Stomach (tissue), 8 donors: ENCODE measurements at regions not wholly inside any gene's neighbourhood (a gene's known extent, or its start where the extent isn't known, plus 50 kb on each side); places are given as distances from the start of the nearest gene placed in this dataset.

Experiments
- DNase-seq, 2 donors: peaks; one replicate each; pipeline versions ENCODE4 v3.0.0 to v3.0.0-alpha.2; 2013 to 2019
- H3K27ac ChIP-seq, 5 donors: fragments of 200-600 bp in 4 of 5; sonication (generic) in 4 of 5; one replicate each; pipeline ENCODE4 v1.5.1; 2013 to 2019; ENCODE audit warnings: mild to moderate bottlenecking in 1 of 5, moderate library complexity in 1 of 5
- H3K27me3 ChIP-seq, 3 donors: fragments of 200-600 bp; sonication (generic); one replicate each; pipeline ENCODE4 v1.5.1; 2017 to 2019; ENCODE audit warnings: mixed run types in 1 of 3
- H3K36me3 ChIP-seq, 4 donors: fragments of 200-600 bp; sonication (generic); 1 replicate in 3 of 4; 2 replicates in 1 of 4; pipeline ENCODE4 v1.5.1; 2016 to 2019
- H3K4me1 ChIP-seq, 4 donors: fragments of 200-600 bp; sonication (generic); one replicate each; pipeline ENCODE4 v1.5.1; 2016 to 2019
- H3K4me3 ChIP-seq, 4 donors: fragments of 200-600 bp; sonication (generic) in 3 of 4; one replicate each; pipeline ENCODE4 v1.5.1; 2016 to 2019; ENCODE audit warnings: mild to moderate bottlenecking in 1 of 4
- H3K9me3 ChIP-seq, 4 donors: fragments of 200-600 bp; sonication (generic); one replicate each; pipeline ENCODE4 v1.5.1; 2016 to 2019
- EP300 ChIP-seq: sonication (generic); formaldehyde crosslinking; IDR thresholded peaks from one replicate; pipeline ENCODE4 v1.6.1; 2017; ENCODE audit warnings: antibody characterized with exemption
- POLR2A ChIP-seq, 4 donors: fragments of 450-650 bp; IDR thresholded peaks; one replicate each; pipeline ENCODE4 v1.6.1; 2016; ENCODE audit warnings: antibody characterized with exemption in 4 of 4, control low read depth in 2 of 4, mild to moderate bottlenecking in 1 of 4, moderate library complexity in 1 of 4
- POLR2AphosphoS5 ChIP-seq, 3 donors: sonication (generic); formaldehyde crosslinking; IDR thresholded peaks; one replicate each; pipeline ENCODE4 v1.6.1; 2016; ENCODE audit warnings: antibody characterized with exemption in 3 of 3
- WGBS, 5 donors: extraction: QIAGEN DNeasy Blood & Tissue Kit in 3 of 5; methylation state at CpG; one replicate each; pipeline versions ENCODE4 v1.1.5 to v1.1.7; 2013 to 2018; 5-methylcytosine and 5-hydroxymethylcytosine counted together
- intact Hi-C: fragments of 100-400 bp; cut with DNase I; formaldehyde crosslinking; loops from one replicate; pipeline ENCODE4 v1.15.1; 2023; ENCODE audit warnings: low total_unique reads
- TF ChIP-seq, protein P1 (sequence below), 7 experiments: fragments of 450-650 bp in 4 of 7; fragments of 200-600 bp in 3 of 7; sonication (generic) in 3 of 7; IDR thresholded peaks; one replicate each; pipeline ENCODE4 v1.5.1; 2016 to 2019; ENCODE audit warnings: antibody characterized with exemption in 7 of 7, control low read depth in 2 of 7, mild to moderate bottlenecking in 1 of 7
- donor health status: healthy with polysubstance abuse.
- donor health status: Bipolar disorder and iron deficiency.
- donor health status: healthy.

- Histone ChIP-seq H3K4me1 (no peaks in the 10 kb centered on the region), H3K9me3 (no peaks in the 10 kb centered on the region), H3K27ac (no peak overlapping the region), H3K4me3 (no peak overlapping the region), H3K36me3 (no peaks in the 10 kb centered on the region), H3K27me3 (no peaks in the 10 kb centered on the region)
- WGBS, 5 donors: 83 to 94% (median 93%) methylated on average over 3 of the region's 3 CpGs
- peak in 1 of 2 donors; percentile 80 for DNase-seq
- TF ChIP-seq, protein P1, sequence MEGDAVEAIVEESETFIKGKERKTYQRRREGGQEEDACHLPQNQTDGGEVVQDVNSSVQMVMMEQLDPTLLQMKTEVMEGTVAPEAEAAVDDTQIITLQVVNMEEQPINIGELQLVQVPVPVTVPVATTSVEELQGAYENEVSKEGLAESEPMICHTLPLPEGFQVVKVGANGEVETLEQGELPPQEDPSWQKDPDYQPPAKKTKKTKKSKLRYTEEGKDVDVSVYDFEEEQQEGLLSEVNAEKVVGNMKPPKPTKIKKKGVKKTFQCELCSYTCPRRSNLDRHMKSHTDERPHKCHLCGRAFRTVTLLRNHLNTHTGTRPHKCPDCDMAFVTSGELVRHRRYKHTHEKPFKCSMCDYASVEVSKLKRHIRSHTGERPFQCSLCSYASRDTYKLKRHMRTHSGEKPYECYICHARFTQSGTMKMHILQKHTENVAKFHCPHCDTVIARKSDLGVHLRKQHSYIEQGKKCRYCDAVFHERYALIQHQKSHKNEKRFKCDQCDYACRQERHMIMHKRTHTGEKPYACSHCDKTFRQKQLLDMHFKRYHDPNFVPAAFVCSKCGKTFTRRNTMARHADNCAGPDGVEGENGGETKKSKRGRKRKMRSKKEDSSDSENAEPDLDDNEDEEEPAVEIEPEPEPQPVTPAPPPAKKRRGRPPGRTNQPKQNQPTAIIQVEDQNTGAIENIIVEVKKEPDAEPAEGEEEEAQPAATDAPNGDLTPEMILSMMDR (IDR thresholded peaks at IDR 0.05): no peak
- no peak for TF ChIP-seq POLR2A (IDR thresholded peaks at IDR 0.05)
- intact Hi-C loops: no loop called here
Measured at GRCh38 chr18:23337599-23338444, 115.3 kb upstream of the RIOK3 start.

GRCh38 chr18:23340661-23341060, 112.4 kb upstream of the RIOK3 start:
- Histone ChIP-seq H3K27me3 (no peaks in the 10 kb centered on the region), H3K27ac (no peak overlapping the region), H3K36me3 (no peaks in the 10 kb centered on the region), H3K4me3 (no peak overlapping the region), H3K9me3 (no peaks in the 10 kb centered on the region), H3K4me1 (no peaks in the 10 kb centered on the region)
- DNase-seq: peak in 1 of 2 donors; percentile 51
- TF ChIP-seq EP300 (no peak), POLR2A (IDR thresholded peaks at IDR 0.05) (no peak), POLR2AphosphoS5 (IDR thresholded peaks at IDR 0.05) (no peak)
- TF ChIP-seq, protein P1 (IDR thresholded peaks at IDR 0.05): no peak
- 74 to 89% (median 87%) methylated on average over 9 of the region's 9 CpGs for WGBS, 5 donors
- intact Hi-C loops: no loop called here

DNA sequence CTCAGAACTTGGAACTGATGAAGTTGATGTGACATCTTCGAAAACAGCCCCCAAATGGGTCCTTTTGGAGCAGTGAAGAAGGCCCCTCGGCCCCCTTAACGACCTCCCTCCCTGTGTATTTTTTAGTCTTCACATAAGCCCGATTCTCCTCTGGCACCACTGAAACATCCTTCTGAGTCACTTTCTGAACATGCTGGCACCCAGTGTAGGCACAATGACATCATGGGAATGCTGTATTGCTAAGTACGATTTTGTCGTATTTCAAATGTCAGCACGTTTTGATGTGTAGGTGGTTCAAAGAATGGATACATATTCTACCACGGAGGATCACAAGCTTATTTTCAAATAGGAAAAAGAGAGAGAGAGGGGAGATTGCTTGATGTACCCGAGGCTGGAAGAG, 111.7 kb upstream of the RIOK3 start:
- H3K4me3 ChIP-seq: no peak overlapping the region
- no peaks in the 10 kb centered on the region for H3K27me3 ChIP-seq
- no peaks in the 10 kb centered on the region for H3K9me3 ChIP-seq
- intact Hi-C loops: no loop called here
- TF ChIP-seq EP300: no peak
- TF ChIP-seq, protein P1 (IDR thresholded peaks at IDR 0.05): no peak
- no peak for TF ChIP-seq POLR2A (IDR thresholded peaks at IDR 0.05)
- no peak for TF ChIP-seq POLR2AphosphoS5 (IDR thresholded peaks at IDR 0.05)
- WGBS, 5 donors: 66 to 88% (median 85%) methylated on average over 9 of the region's 9 CpGs
- no peaks in the 10 kb centered on the region for H3K4me1 ChIP-seq
- no peak overlapping the region for H3K27ac ChIP-seq
- H3K36me3 ChIP-seq: no peaks in the 10 kb centered on the region
- DNase-seq: no peak

- H3K27ac ChIP-seq: no peak overlapping the region
- H3K27me3 ChIP-seq: no peaks in the 10 kb centered on the region
- intact Hi-C loops: no loop called here
- no peaks in the 10 kb centered on the region for H3K4me1 ChIP-seq
- no peaks in the 10 kb centered on the region for H3K36me3 ChIP-seq
- H3K9me3 ChIP-seq: no peaks in the 10 kb centered on the region
- DNase-seq: no peak
- H3K4me3 ChIP-seq: no peak overlapping the region
- TF ChIP-seq POLR2AphosphoS5 (IDR thresholded peaks at IDR 0.05): no peak
- TF ChIP-seq EP300: no peak
- TF ChIP-seq, protein P1 (IDR thresholded peaks at IDR 0.05): no peak
Measured at GRCh38 chr18:23341983-23342382, 111.1 kb upstream of the RIOK3 start.
